ENCODE measurements at regions not wholly inside any gene's neighbourhood (a gene's known extent, or its start where the extent isn't known, plus 50 kb on each side); places are given as distances from the start of the nearest gene placed in this dataset.

- TF ChIP-seq EP300 (IDR thresholded peaks at IDR 0.05; ENCODE audit: borderline replicate concordance) = no peak
- no peak for TF ChIP-seq ZBTB7A (IDR thresholded peaks at IDR 0.05; ENCODE audit: low read depth)
- TF ChIP-seq REST (IDR thresholded peaks at IDR 0.05; ENCODE audit: low read depth) = no peak
- TF ChIP-seq NFIC (IDR thresholded peaks at IDR 0.05) = no peak
- TF ChIP-seq CEBPB (IDR thresholded peaks at IDR 0.05) = no peak
- no peak for TF ChIP-seq TCF12 (IDR thresholded peaks at IDR 0.05; ENCODE audit: low read depth)
- TF ChIP-seq FOXM1 (IDR thresholded peaks at IDR 0.05; ENCODE audit: borderline replicate concordance, low read depth) = no peak
- TF ChIP-seq TEAD4 (IDR thresholded peaks at IDR 0.05) = no peak
- no peak for TF ChIP-seq CREB1 (IDR thresholded peaks at IDR 0.05; ENCODE audit: low read depth)
- TF ChIP-seq MAX (IDR thresholded peaks at IDR 0.05) = no peak
- no peak for TF ChIP-seq TAF1 (IDR thresholded peaks at IDR 0.05; ENCODE audit: low read depth)
- TF ChIP-seq RAD21 (IDR thresholded peaks at IDR 0.05; ENCODE audit: low read depth) = no peak
- no peak for TF ChIP-seq YY1 (IDR thresholded peaks at IDR 0.05; ENCODE audit: low read depth)
These were observed 193.1 kb upstream of the DCBLD2 start for GRCh38 chr3:99094606-99095005.

All from Ishikawa (cell line).